Fibroblast of the conjunctiva (primary cell): ENCODE measurements at regions not wholly inside any gene's neighbourhood (a gene's known extent, or its start where the extent isn't known, plus 50 kb on each side); places are given as distances from the start of the nearest gene placed in this dataset.
"Not testable (repeated sequence)": the region's sequence is repeated elsewhere in the genome, so short reads cannot be mapped to it uniquely, and the experiment has no call there.

Source experiments
- DNase-seq: peaks from one replicate; pipeline ENCODE4 v3.0.0-alpha.2; 2010; ENCODE audit warnings: low read depth

- no peak for DNase-seq
These were observed 51.5 kb upstream of the C1orf53 start for GRCh38 chr1:197850918-197851317.

GRCh38 chr1:197850042-197850441 is 52.4 kb upstream of the C1orf53 start:
- DNase-seq, result no peak

GRCh38 chr1:197848350-197848749 is 54.1 kb upstream of the C1orf53 start:
- no peak for DNase-seq

GRCh38 chr1:197845886-197846285 is 56.5 kb upstream of the C1orf53 start:
- DNase-seq, result no peak

GRCh38 chr1:197844651-197845050 is 57.8 kb upstream of the C1orf53 start:
- no peak for DNase-seq

GRCh38 chr1:197843401-197843800 is 59.0 kb upstream of the C1orf53 start:
- DNase-seq, result no peak

GRCh38 chr1:197842646-197843045 is 59.8 kb upstream of the C1orf53 start:
- no peak for DNase-seq

GRCh38 chr1:197841883-197842553 is 60.4 kb upstream of the C1orf53 start:
- no peak for DNase-seq

- DNase-seq, result no peak
These were observed 61.3 kb upstream of the C1orf53 start for GRCh38 chr1:197841158-197841557.

- not testable (repeated sequence) for DNase-seq
These were observed 62.6 kb upstream of the C1orf53 start for GRCh38 chr1:197839786-197840185.

GRCh38 chr1:197838836-197839235 is 63.6 kb upstream of the DENND1B start:
- DNase-seq, result peak; percentile 35

- no peak for DNase-seq
These were observed 62.6 kb upstream of the DENND1B start for GRCh38 chr1:197837911-197838310.

GRCh38 chr1:197836356-197836755 is 61.1 kb upstream of the DENND1B start:
- DNase-seq, result not testable (repeated sequence)

GRCh38 chr1:197829011-197829410 is 53.7 kb upstream of the DENND1B start:
- DNase-seq, result not testable (repeated sequence)

GRCh38 chr1:197825541-197825940 is 50.3 kb upstream of the DENND1B start:
- no peak for DNase-seq
